ENCODE measurements at regions not wholly inside any gene's neighbourhood (a gene's known extent, or its start where the extent isn't known, plus 50 kb on each side); places are given as distances from the start of the nearest gene placed in this dataset.
"Not testable (repeated sequence)": the region's sequence is repeated elsewhere in the genome, so short reads cannot be mapped to it uniquely, and the experiment has no call there.

DNA sequence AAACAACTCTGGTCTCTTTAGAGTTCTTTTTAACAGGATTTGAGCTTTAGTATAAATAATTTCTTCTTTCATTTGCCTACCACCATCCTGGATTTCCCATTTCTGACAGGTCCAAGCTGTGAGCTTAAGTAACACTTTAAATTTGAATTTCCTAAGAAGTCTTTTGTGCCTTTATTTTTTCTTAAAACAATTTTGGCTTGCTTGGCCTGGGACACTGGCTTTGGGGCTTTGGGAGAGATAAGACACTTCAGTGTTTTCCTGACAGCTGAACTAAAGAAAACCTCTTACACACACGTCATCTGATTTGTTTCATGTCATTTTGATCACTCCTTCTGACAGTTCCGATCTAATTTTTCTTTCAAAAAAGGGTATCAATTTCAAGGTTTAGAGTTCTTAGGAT lies 121.3 kb upstream of the BMPER start:
- no peak for DNase-seq (ENCODE audit: low read depth)

DNA sequence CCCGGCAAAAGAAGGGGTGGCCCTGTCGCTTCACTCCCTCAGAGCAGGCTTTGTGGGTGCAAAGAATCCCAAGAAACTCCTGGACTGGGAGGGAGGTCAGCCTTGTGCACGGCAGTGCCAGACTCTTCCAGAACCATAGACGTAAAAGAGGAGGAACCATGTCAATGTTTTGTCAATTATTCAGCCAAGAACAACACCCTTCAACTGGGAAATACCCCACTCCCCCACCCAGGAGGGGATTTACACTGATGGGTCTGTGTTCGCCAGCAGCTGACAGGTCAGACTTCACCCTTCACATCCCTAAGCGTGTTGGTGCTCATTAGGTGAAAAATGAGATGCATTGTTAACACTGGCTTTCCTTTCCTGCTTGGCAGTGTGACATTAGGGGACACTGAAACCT lies 116.8 kb upstream of the BMPER start:
- DNase-seq (ENCODE audit: low read depth) = no peak

DNA sequence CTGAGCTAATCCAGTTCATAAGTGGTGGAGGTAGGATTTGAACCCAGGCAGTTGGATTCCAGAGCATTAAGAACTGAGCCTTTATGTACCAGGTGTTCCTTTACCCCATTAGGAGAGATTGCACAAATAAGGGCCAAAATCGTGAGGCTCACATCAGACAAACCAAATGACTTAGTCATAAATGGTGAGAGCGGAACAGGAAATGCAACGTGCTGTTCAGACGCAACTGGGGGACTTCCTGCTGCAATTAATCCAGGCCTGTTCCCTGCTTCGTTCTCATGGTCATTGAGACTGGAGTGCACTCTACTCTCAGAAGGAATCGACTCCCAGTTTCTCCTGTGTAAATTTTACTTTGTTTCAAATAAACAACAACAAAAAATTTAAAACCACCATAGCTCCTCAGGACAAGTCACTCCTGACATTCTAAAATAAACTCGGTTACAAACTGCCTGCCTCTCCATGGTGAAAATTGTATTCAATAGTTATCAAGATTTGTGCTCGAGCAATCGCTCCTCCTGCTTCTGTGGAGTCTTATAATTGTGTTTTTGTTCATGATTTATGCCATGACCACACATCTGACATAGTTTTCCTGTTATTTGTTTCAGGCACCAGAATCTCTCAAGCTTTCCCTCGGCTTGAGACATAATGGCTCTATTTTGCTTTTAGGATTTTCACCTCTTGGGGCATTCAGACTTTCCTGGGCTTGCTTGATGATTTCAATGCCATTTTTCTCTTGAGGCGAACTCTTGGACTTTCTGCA lies 115.3 kb upstream of the BMPER start:
- DNase-seq (ENCODE audit: low read depth) = no peak

DNA sequence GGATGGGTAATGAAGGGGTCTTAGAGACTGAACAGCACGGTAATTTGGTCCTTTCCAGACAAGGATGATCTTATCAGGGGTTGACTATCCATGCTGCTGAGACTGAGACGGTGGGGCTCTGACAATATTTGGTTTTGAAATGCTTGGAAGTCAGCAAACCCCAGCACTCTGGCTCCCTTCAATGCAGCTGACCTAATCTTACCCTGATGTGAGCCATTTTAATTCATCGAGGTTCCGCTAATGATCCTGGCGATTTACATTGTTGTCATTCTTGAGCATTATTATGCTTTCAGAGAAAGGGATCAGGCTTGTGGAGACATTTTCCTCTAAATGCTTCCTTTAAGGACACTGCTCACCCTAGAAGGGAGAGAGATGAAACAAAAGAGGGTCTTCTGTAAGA lies 114.6 kb upstream of the BMPER start:
- DNase-seq (ENCODE audit: low read depth) = no peak

- DNase-seq (ENCODE audit: low read depth) = no peak
These were observed 113.3 kb upstream of the BMPER start for GRCh38 chr7:33792041-33792440.

DNA sequence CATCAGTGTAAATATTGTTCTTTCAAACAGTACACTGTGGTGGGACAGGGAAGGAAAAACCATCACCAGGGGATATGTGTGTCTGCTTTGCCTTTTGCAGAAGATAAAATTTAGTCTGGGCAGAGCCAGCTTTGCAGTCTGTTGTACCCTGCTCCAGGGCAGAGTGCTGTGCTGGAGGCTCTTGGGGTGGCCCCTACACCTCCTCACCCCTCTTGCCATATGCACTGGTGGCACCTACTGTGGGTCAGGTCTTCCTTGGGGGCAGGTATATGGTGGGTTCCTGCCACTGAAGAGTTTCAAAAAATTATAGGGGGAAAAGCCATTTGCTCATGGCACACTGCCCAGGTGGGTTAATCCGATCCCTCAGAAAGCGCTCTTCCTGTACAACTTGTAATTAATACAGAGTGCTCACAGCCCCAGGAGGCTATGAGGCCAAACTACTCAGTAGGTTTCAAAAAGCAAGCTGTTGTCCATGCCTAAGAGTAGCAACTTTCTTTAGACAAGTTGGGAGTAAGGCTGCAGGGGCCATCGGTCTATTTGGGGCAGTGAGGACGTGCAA lies 112.7 kb upstream of the BMPER start:
- no peak for DNase-seq (ENCODE audit: low read depth)

GRCh38 chr7:33793616-33794015 lies 111.7 kb upstream of the BMPER start:
- DNase-seq (ENCODE audit: low read depth) = no peak

GRCh38 chr7:33794419-33794818 lies 110.9 kb upstream of the BMPER start:
- no peak for DNase-seq (ENCODE audit: low read depth)

DNA sequence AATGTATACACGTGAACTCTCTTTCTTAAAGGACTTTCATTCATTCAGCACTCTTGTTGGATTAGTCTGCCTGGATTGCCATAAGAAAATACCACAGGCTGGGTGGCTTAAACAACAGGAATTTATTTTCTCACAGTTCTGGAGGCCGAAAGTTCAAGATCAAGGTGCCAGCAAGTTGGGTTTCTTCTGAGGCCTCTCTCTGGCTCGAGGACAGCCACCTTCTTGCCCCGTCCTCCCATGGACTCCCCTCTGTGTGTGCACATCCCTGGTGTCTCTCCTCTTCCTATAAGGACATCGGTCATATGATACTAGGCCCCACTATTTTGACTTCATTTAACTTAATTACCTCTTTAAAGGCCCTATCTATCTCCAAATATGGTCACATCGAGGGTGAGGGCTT lies 110.4 kb upstream of the BMPER start:
- no peak for DNase-seq (ENCODE audit: low read depth)

- no peak for DNase-seq (ENCODE audit: low read depth)
These were observed 108.8 kb upstream of the BMPER start for GRCh38 chr7:33796538-33796937.

GRCh38 chr7:33797512-33797911 lies 107.8 kb upstream of the BMPER start:
- DNase-seq (ENCODE audit: low read depth) = not testable (repeated sequence)

DNA sequence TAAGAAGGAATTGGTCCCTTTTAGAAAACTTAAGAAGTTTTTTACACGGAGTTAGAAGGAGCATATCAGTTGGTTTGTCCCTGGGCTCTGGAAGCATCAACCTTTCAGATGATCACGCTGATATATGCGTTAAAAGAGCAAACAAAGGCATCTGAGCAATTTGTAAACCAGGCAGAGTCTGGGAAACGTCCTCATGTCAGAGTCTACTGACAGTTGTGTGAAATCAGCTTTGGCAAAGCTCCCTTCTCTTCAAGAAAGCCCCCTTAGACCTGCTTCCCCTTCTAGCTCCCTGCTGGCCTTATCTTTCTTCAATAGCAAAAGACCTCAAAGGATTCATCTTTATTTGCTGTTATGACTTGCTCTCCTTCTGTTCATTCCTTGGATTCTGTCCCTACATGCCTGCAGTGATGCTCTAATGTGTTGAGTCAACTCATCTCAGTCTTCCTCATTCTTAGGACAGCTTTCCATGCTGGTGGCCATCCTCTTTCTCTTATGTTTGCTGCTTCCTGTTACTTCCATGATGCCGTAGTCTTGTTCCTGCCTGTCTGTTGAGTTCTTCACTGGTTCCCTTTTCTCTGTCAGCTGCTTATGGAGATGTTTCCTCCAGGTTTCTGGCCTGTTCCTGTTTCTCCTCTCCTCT lies 106.5 kb upstream of the BMPER start:
- no peak for DNase-seq (ENCODE audit: low read depth)

- DNase-seq (ENCODE audit: low read depth) = no peak
These were observed 105.6 kb upstream of the BMPER start for GRCh38 chr7:33799766-33800165.

GRCh38 chr7:33802600-33802999 lies 102.7 kb upstream of the BMPER start:
- DNase-seq (ENCODE audit: low read depth) = no peak

- DNase-seq (ENCODE audit: low read depth) = no peak
These were observed 101.1 kb upstream of the BMPER start for GRCh38 chr7:33804140-33804660.

DNA sequence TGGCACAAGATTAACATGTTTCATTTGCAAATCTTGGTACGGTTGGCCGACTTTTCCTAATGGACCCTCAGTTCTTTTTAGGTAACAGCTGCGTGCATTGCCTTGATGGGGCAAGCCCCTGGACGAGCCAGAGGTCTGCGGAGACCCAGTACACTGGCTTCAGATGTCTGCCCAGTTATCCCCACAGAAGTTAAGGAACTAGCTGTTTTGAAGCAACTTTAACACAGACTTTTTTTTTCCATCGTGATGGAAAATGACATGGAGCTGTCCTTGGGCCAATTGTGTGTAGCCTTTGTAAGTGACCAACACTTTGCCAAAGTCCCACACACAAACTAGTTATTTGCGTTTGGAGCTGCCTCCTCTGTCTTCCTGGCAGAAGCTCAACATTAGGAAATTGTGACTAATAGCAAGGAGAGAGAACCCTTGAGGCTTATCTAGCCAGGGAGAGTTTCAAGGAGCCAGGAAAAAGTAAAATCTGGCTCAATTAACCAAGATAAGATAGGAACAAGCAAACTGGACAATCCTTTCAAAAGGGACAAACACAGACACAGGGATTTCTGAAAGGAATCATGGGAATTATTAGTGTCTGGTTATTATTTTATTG lies 99.6 kb upstream of the BMPER start:
- peak; percentile 69 for DNase-seq (ENCODE audit: low read depth)

DNA sequence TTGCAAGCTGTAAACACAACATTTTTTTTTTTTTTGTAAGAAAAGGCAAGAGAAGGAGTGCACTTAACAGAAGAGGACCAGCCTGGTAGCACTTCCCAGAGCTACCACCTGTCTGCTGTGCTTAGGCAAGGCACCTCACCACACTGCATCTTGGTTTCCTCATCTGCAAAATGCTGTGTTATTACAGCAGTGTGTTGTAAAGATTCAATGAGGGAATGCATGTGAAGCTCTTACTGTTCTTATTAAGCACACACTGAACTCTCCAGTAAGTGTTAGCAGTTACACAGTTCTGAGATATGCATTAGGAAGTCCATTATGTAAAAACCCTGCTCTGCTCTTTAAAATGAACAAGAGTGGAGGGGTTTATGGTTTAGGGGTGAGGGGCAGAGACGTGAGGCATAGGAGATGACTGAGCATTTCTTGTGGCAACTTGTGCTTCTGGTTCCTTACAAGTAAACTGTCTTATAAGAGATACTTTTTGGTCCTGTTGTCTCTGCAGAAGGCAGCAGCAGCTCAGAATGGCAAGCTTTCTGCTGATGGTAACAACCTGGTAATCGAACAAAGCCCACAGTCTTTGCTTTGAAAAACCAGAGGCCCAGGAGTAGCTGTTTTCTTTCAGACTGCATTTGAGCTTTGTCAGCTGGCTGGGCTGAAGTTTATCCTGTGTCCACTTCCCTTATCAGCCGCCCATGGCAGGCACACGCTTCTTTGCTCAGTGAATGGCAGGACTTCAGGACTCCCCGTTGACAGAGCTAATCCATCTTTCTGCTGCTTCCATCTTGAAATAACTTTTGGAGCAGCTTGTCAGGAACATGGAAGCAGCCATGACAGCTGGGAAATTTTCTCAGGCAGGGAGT lies 98.8 kb upstream of the BMPER start:
- no peak for DNase-seq (ENCODE audit: low read depth)

DNA sequence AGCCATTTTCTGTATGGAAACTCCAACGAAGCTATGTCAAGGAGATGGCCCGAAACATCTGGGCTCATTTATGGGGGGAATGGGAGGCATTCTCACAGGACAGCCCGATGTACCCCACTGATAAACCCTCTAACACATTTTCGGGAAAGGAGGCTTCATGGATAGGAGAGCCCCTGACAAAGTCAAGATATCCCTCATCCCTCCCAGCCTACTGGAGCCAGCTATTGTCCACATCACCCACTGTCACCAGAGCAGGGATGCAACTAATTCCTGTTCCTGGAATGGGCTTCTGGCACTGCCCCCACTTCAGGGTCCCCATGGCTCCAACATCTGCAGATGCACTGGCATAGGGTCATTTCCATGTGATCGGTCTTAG lies 98.2 kb upstream of the BMPER start:
- no peak for DNase-seq (ENCODE audit: low read depth)

DNA sequence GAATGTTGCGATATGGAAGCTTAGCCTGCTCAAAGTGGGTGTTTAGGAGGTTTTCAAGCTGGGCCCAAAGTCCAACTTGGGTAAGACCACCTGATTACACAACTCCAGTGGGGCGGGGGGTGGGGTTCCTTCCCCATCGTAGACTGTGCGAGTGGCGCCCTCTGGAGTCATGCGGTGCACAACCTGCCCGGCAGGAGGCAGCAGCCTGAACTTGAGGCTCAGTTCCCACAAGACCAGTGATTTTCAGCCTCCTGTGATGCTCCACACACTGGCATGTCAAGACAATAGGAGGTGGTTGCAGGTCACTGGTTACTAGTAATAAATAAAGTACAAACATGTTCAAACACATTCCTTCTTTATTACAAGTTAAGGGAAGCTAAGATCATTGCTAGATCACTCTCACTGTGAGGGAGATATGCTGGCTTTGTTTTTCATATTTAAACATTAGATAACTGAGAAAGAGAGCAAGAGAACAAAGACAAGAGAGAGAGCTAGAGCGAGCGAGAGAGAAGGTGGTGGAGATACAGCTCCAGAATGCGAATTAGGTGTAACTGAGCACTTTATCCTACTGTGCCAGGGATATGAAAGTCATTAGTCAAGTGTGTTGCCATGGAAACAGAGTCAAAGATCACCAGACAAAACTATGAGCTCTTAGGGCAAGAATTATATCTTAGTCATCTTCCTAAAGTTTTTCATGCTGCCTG lies 97.4 kb upstream of the BMPER start:
- peak; percentile 86 for DNase-seq (ENCODE audit: low read depth)

DNA sequence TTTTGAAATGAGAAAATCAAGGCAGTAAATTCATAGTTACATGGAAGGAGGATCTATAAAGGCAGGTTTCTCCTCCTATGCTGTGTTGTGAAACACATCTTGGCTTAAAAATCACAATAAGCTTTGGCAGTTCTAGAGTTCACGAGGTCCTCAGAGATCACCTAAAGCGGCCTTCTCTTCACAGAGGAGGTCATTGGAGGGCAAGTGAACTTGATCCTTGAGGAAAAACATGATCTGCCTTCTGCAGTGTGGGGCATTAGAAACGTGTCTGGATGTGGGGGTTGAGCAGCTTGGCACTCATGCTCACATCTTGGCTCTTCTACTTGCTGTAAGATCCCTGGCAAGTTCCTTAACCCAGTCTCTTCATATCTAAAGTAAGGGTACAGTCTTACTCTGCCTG lies 96.1 kb upstream of the BMPER start:
- no peak for DNase-seq (ENCODE audit: low read depth)

DNA sequence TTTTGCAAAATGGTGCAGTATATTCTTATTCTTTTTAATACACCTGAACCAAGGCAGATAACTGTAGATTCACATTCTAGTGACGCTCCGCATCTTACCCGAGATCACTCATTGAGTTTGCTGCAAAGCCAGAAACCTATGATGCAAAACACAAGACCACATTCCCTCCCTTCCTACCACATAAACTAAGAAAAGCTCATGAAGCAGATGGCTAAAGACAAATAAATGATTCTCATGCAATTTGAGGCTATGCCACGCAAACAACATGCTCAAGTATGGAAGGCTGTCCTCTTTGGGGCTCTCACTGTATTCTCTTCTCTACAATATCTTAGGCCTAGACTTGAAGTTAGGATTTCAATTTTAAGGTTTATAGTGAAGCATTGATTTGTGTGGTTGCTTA lies 95.0 kb upstream of the BMPER start:
- DNase-seq (ENCODE audit: low read depth) = no peak
